Thyroid gland (tissue), 4 donors: ENCODE measurements at regions not wholly inside any gene's neighbourhood (a gene's known extent, or its start where the extent isn't known, plus 50 kb on each side); places are given as distances from the start of the nearest gene placed in this dataset.

Source experiments
- DNase-seq, 2 donors: peaks; one replicate each; pipeline ENCODE4 v3.0.0-alpha.2; 2019
- H3K27ac ChIP-seq, 3 donors: fragments of 200-600 bp; sonication (generic); 1 replicate in 2 of 3; 2 replicates in 1 of 3; pipeline ENCODE4 v1.5.1; 2016 to 2019; ENCODE audit warnings: mild to moderate bottlenecking in 1 of 3, moderate library complexity in 1 of 3
- H3K27me3 ChIP-seq: fragments of 200-600 bp; sonication (generic); one replicate; pipeline ENCODE4 v1.5.1; 2019
- H3K36me3 ChIP-seq, 2 donors: fragments of 200-600 bp; sonication (generic); one replicate each; pipeline ENCODE4 v1.5.1; 2016 to 2019
- H3K4me1 ChIP-seq, 2 donors: fragments of 200-600 bp; sonication (generic); one replicate each; pipeline ENCODE4 v1.5.1; 2017 to 2019
- H3K4me3 ChIP-seq, 3 donors: fragments of 200-600 bp; sonication (generic); replicated peaks in 1 of 3; 1 replicate in 2 of 3; 2 replicates in 1 of 3; pipeline ENCODE4 v1.5.1; 2016; ENCODE audit warnings: mild to moderate bottlenecking in 1 of 3
- H3K9me3 ChIP-seq: fragments of 200-600 bp; sonication (generic); one replicate; pipeline ENCODE4 v1.5.1; 2017
- CTCF ChIP-seq, 6 experiments: fragments of 200-600 bp in 3 of 6; fragments of 450-650 bp in 3 of 6; sonication (generic) in 3 of 6; IDR thresholded peaks; one replicate each; pipeline ENCODE4 v1.5.1; 2016 to 2019; ENCODE audit warnings: antibody characterized with exemption in 6 of 6, mild to moderate bottlenecking in 2 of 6, inconsistent platforms in 1 of 6, moderate library complexity in 1 of 6
- POLR2A ChIP-seq, 2 donors: fragments of 450-650 bp; IDR thresholded peaks; one replicate each; pipeline ENCODE4 v1.6.1; 2017; ENCODE audit warnings: antibody characterized with exemption in 2 of 2, mild to moderate bottlenecking in 2 of 2, moderate library complexity in 1 of 2
- WGBS, 2 donors: methylation state at CpG; one replicate each; pipeline ENCODE4 v1.1.5; 2017; 5-methylcytosine and 5-hydroxymethylcytosine counted together
- intact Hi-C: fragments of 100-400 bp; cut with DNase I; formaldehyde crosslinking; loops from one replicate; pipeline ENCODE4 v1.15.1; 2023

GRCh38 chr11:45043755-45044475, 93.2 kb upstream of the TP53I11 start:
- Histone ChIP-seq H3K9me3 (no peaks in the 10 kb centered on the region), H3K36me3 (no peaks in the 10 kb centered on the region), H3K4me1 (peaks cover 6 to 26% of the 10 kb centered on the region in 2 donors), H3K27ac (no peak overlapping the region), H3K4me3 (no peak overlapping the region), H3K27me3 (no peaks in the 10 kb centered on the region)
- 83 to 88% methylated on average over 12 of the region's 12 CpGs for WGBS, 2 donors
- TF ChIP-seq CTCF (IDR thresholded peaks at IDR 0.05) = no peak
- TF ChIP-seq POLR2A (IDR thresholded peaks at IDR 0.05) = no peak
- intact Hi-C loops = loop anchor here (10.0 kb wide), 1 partner anchor 51 kb away; no protein-coding TSS in a partner anchor
- no peak for DNase-seq

GRCh38 chr11:45045683-45046471, 95.2 kb upstream of the TP53I11 start:
- Histone ChIP-seq H3K4me3 (no peak overlapping the region), H3K27me3 (no peaks in the 10 kb centered on the region), H3K9me3 (no peaks in the 10 kb centered on the region), H3K36me3 (no peaks in the 10 kb centered on the region), H3K27ac (peak overlapping the region; percentile 15 to 63 (median 41)), H3K4me1 (peaks cover 6 to 29% of the 10 kb centered on the region in 2 donors)
- intact Hi-C loops = loop anchor here (10.0 kb wide), 1 partner anchor 49 kb away; no protein-coding TSS in a partner anchor
- peak; percentile 14 to 21 for DNase-seq
- TF ChIP-seq CTCF (IDR thresholded peaks at IDR 0.05) (no peak), POLR2A (IDR thresholded peaks at IDR 0.05) (no peak)
- WGBS, 2 donors = 65 to 69% methylated on average over 19 of the region's 19 CpGs

GRCh38 chr11:45048313-45048841, 97.7 kb upstream of the TP53I11 start:
- TF ChIP-seq POLR2A (IDR thresholded peaks at IDR 0.05) = no peak
- no peak for TF ChIP-seq CTCF (IDR thresholded peaks at IDR 0.05)
- H3K27me3 ChIP-seq = no peaks in the 10 kb centered on the region
- H3K27ac ChIP-seq = peak overlapping the region in 1 of 3 donors; percentile 30
- H3K4me1 ChIP-seq = peaks cover 6 to 29% of the 10 kb centered on the region in 2 donors
- H3K36me3 ChIP-seq = no peaks in the 10 kb centered on the region
- intact Hi-C loops = loop anchor here (10.0 kb wide), 1 partner anchor 46 kb away; no protein-coding TSS in a partner anchor
- no peak overlapping the region for H3K4me3 ChIP-seq
- no peaks in the 10 kb centered on the region for H3K9me3 ChIP-seq
- WGBS, 2 donors = 73 to 86% methylated on average over 7 of the region's 7 CpGs
- DNase-seq = no peak

- DNase-seq = peak in 1 of 2 donors; percentile 2
- intact Hi-C loops = loop anchor here (10.0 kb wide), 1 partner anchor 46 kb away; no protein-coding TSS in a partner anchor
- H3K4me1 ChIP-seq = peaks cover 6 to 29% of the 10 kb centered on the region in 2 donors
- H3K9me3 ChIP-seq = no peaks in the 10 kb centered on the region
- no peaks in the 10 kb centered on the region for H3K27me3 ChIP-seq
- no peak overlapping the region for H3K4me3 ChIP-seq
- 71 to 78% methylated on average over 22 of the region's 22 CpGs for WGBS, 2 donors
- peak overlapping the region in 1 of 3 donors; percentile 30 for H3K27ac ChIP-seq
- TF ChIP-seq CTCF (IDR thresholded peaks at IDR 0.05) (no peak), POLR2A (IDR thresholded peaks at IDR 0.05) (no peak)
- no peaks in the 10 kb centered on the region for H3K36me3 ChIP-seq
Observed at GRCh38 chr11:45048870-45049691, 97.4 kb upstream of the PRDM11 start.
